ENCODE measurements at regions not wholly inside any gene's neighbourhood (a gene's known extent, or its start where the extent isn't known, plus 50 kb on each side); places are given as distances from the start of the nearest gene placed in this dataset.
"Not testable (repeated sequence)": the region's sequence is repeated elsewhere in the genome, so short reads cannot be mapped to it uniquely, and the experiment has no call there.

DNA sequence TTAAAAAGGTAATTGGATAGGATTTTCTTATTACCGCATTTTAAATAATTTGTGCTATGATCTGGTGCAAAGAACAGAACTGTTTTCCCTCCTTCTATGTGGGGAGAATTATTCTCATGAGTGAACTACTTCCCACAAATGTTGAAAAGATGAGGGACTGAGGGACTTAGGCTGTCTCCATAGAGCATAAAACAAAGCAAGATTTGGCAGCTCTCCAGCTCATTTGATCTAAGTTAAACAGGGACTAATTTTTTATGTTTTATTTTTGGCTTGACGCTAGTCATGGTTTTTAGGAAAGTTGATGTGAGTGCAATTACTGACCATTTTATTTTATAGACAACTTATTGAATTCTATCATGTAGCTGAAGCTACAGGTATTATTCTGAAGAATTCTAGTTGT lies 362.3 kb downstream of the HLX start:
- H3K4me1 ChIP-seq (ENCODE audit: control insufficient read depth in 3 of 3, insufficient read depth in 2 of 3, low read depth in 1 of 3, low read length in 2 of 3) = no peaks in the 10 kb centered on the region
- no peaks in the 10 kb centered on the region for H3K27me3 ChIP-seq (ENCODE audit: control insufficient read depth in 3 of 3, insufficient read depth in 3 of 3, low read length in 3 of 3)
- H3K9me3 ChIP-seq (ENCODE audit: control insufficient read depth in 2 of 2, insufficient read depth in 1 of 2, low read depth in 1 of 2, low read length in 1 of 2) = no peaks in the 10 kb centered on the region
- DNase-seq (no peak), FAIRE-seq (no peak)
- H3K4me3 ChIP-seq (ENCODE audit: low read depth in 1 of 3, low read length in 3 of 3) = no peak overlapping the region
- 73 to 86% (median 79%) methylated on average over 2 of the region's 2 CpGs for WGBS, 3 donors
- no peak overlapping the region for H3K27ac ChIP-seq (ENCODE audit: low read depth in 1 of 3, low read length in 2 of 3)
- no peaks in the 10 kb centered on the region for H3K36me3 ChIP-seq (ENCODE audit: control insufficient read depth in 3 of 3, insufficient read depth in 2 of 3, low read depth in 1 of 3, low read length in 3 of 3)

GRCh38 chr1:221246067-221246466 lies 366.8 kb downstream of the HLX start:
- no peak for FAIRE-seq
- WGBS, 3 donors = 46 to 76% (median 46%) methylated on average over 2 of the region's 2 CpGs
- no peaks in the 10 kb centered on the region for H3K4me1 ChIP-seq (ENCODE audit: control insufficient read depth in 3 of 3, insufficient read depth in 2 of 3, low read depth in 1 of 3, low read length in 2 of 3)

GRCh38 chr1:221246628-221247415 lies 367.6 kb downstream of the HLX start:
- no peak for DNase-seq
- 91 to 94% (median 93%) methylated on average over 4 of the region's 4 CpGs for WGBS, 3 donors

More at GRCh38 chr1:221246067-221246466, 366.8 kb downstream of the HLX start:
- H3K9me3 ChIP-seq (ENCODE audit: control insufficient read depth in 2 of 2, insufficient read depth in 1 of 2, low read depth in 1 of 2, low read length in 1 of 2) = no peaks in the 10 kb centered on the region
- H3K27ac ChIP-seq (ENCODE audit: low read depth in 1 of 3, low read length in 2 of 3) = no peak overlapping the region
- no peaks in the 10 kb centered on the region for H3K36me3 ChIP-seq (ENCODE audit: control insufficient read depth in 3 of 3, insufficient read depth in 2 of 3, low read depth in 1 of 3, low read length in 3 of 3)
- H3K4me3 ChIP-seq (ENCODE audit: low read depth in 1 of 3, low read length in 3 of 3) = no peak overlapping the region
- no peaks in the 10 kb centered on the region for H3K27me3 ChIP-seq (ENCODE audit: control insufficient read depth in 3 of 3, insufficient read depth in 3 of 3, low read length in 3 of 3)
- DNase-seq = no peak

GRCh38 chr1:221251580-221251979 lies 372.3 kb downstream of the HLX start:
- no peaks in the 10 kb centered on the region for H3K36me3 ChIP-seq (ENCODE audit: control insufficient read depth in 3 of 3, insufficient read depth in 2 of 3, low read depth in 1 of 3, low read length in 3 of 3)
- no peaks in the 10 kb centered on the region for H3K4me1 ChIP-seq (ENCODE audit: control insufficient read depth in 3 of 3, insufficient read depth in 2 of 3, low read depth in 1 of 3, low read length in 2 of 3)
- H3K4me3 ChIP-seq (ENCODE audit: low read depth in 1 of 3, low read length in 3 of 3) = no peak overlapping the region
- DNase-seq (no peak), FAIRE-seq (no peak)
- no peak overlapping the region for H3K27ac ChIP-seq (ENCODE audit: low read depth in 1 of 3, low read length in 2 of 3)
- H3K27me3 ChIP-seq (ENCODE audit: control insufficient read depth in 3 of 3, insufficient read depth in 3 of 3, low read length in 3 of 3) = no peaks in the 10 kb centered on the region
- H3K9me3 ChIP-seq (ENCODE audit: control insufficient read depth in 2 of 2, insufficient read depth in 1 of 2, low read depth in 1 of 2, low read length in 1 of 2) = no peaks in the 10 kb centered on the region
- WGBS, 3 donors = 21 to 47% (median 37%) methylated on average over 2 of the region's 2 CpGs

More at GRCh38 chr1:221246628-221247415, 367.6 kb downstream of the HLX start:
- FAIRE-seq = no peak
- H3K36me3 ChIP-seq (ENCODE audit: control insufficient read depth in 3 of 3, insufficient read depth in 2 of 3, low read depth in 1 of 3, low read length in 3 of 3) = no peaks in the 10 kb centered on the region
- no peaks in the 10 kb centered on the region for H3K4me1 ChIP-seq (ENCODE audit: control insufficient read depth in 3 of 3, insufficient read depth in 2 of 3, low read depth in 1 of 3, low read length in 2 of 3)
- no peak overlapping the region for H3K4me3 ChIP-seq (ENCODE audit: low read depth in 1 of 3, low read length in 3 of 3)
- no peaks in the 10 kb centered on the region for H3K27me3 ChIP-seq (ENCODE audit: control insufficient read depth in 3 of 3, insufficient read depth in 3 of 3, low read length in 3 of 3)
- no peaks in the 10 kb centered on the region for H3K9me3 ChIP-seq (ENCODE audit: control insufficient read depth in 2 of 2, insufficient read depth in 1 of 2, low read depth in 1 of 2, low read length in 1 of 2)
- H3K27ac ChIP-seq (ENCODE audit: low read depth in 1 of 3, low read length in 2 of 3) = no peak overlapping the region

DNA sequence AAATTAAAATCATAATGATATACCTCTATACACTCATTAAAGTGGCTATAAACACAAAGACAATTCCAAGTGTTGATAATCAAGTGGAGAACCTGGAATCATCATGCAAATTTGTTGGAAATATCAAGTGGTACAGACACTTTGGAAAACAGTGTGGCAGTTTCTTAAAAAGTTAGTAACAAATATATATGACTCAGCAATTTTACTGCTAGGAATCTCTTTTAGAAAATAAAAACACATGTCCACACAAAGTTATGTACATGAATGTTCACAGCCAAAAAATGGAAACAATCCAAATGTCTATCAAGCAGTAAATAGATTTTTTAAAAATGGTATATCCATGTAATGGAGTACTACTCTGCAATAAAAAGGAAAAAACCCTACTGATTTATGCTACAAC lies 375.6 kb downstream of the HLX start:
- no peaks in the 10 kb centered on the region for H3K36me3 ChIP-seq (ENCODE audit: control insufficient read depth in 3 of 3, insufficient read depth in 2 of 3, low read depth in 1 of 3, low read length in 3 of 3)
- H3K4me1 ChIP-seq (ENCODE audit: control insufficient read depth in 3 of 3, insufficient read depth in 2 of 3, low read depth in 1 of 3, low read length in 2 of 3) = no peaks in the 10 kb centered on the region
- FAIRE-seq (no peak), DNase-seq (no peak)
- no peaks in the 10 kb centered on the region for H3K9me3 ChIP-seq (ENCODE audit: control insufficient read depth in 2 of 2, insufficient read depth in 1 of 2, low read depth in 1 of 2, low read length in 1 of 2)
- H3K27ac ChIP-seq (ENCODE audit: low read depth in 1 of 3, low read length in 2 of 3) = no peak overlapping the region
- no peaks in the 10 kb centered on the region for H3K27me3 ChIP-seq (ENCODE audit: control insufficient read depth in 3 of 3, insufficient read depth in 3 of 3, low read length in 3 of 3)
- no peak overlapping the region for H3K4me3 ChIP-seq (ENCODE audit: low read depth in 1 of 3, low read length in 3 of 3)

GRCh38 chr1:221256773-221257172 lies 377.5 kb downstream of the HLX start:
- FAIRE-seq (no peak), DNase-seq (no peak)
- no peaks in the 10 kb centered on the region for H3K9me3 ChIP-seq (ENCODE audit: control insufficient read depth in 2 of 2, insufficient read depth in 1 of 2, low read depth in 1 of 2, low read length in 1 of 2)
- no peaks in the 10 kb centered on the region for H3K27me3 ChIP-seq (ENCODE audit: control insufficient read depth in 3 of 3, insufficient read depth in 3 of 3, low read length in 3 of 3)
- H3K27ac ChIP-seq (ENCODE audit: low read depth in 1 of 3, low read length in 2 of 3) = no peak overlapping the region
- no peaks in the 10 kb centered on the region for H3K36me3 ChIP-seq (ENCODE audit: control insufficient read depth in 3 of 3, insufficient read depth in 2 of 3, low read depth in 1 of 3, low read length in 3 of 3)
- WGBS, 3 donors = 65 to 82% (median 71%) methylated on average over 3 of the region's 3 CpGs
- H3K4me3 ChIP-seq (ENCODE audit: low read depth in 1 of 3, low read length in 3 of 3) = no peak overlapping the region
- no peaks in the 10 kb centered on the region for H3K4me1 ChIP-seq (ENCODE audit: control insufficient read depth in 3 of 3, insufficient read depth in 2 of 3, low read depth in 1 of 3, low read length in 2 of 3)

DNA sequence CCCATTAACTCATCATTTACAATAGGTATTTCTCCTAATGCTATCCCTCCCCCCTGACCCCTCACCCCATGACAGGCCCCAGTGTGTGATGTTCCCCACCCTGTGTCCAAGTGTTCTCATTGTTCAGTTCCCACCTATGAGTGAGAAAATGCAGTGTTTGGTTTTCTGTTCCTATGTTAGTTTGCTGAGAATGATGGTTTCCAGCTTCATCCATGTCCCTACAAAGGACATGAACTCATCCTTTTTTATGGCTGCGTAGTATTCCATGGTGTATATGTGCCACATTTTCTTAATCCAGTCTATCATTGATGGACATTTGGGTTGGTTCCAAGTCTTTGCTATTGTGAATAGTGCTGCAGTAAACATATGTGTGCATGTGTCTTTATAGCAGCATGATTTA lies 378.3 kb downstream of the HLX start:
- not testable (repeated sequence) for H3K27ac ChIP-seq (ENCODE audit: low read depth in 1 of 3, low read length in 2 of 3); DNase-seq; H3K4me1 ChIP-seq (ENCODE audit: control insufficient read depth in 3 of 3, insufficient read depth in 2 of 3, low read depth in 1 of 3, low read length in 2 of 3); H3K36me3 ChIP-seq (ENCODE audit: control insufficient read depth in 3 of 3, insufficient read depth in 2 of 3, low read depth in 1 of 3, low read length in 3 of 3); FAIRE-seq; H3K9me3 ChIP-seq (ENCODE audit: control insufficient read depth in 2 of 2, insufficient read depth in 1 of 2, low read depth in 1 of 2, low read length in 1 of 2); H3K27me3 ChIP-seq (ENCODE audit: control insufficient read depth in 3 of 3, insufficient read depth in 3 of 3, low read length in 3 of 3); H3K4me3 ChIP-seq (ENCODE audit: low read depth in 1 of 3, low read length in 3 of 3)
- WGBS, 3 donors = 100% methylated on average over 1 of the region's 1 CpG; no CpG with 5 or more reads in 2 of the 3 donors

GRCh38 chr1:221262677-221263076 lies 383.4 kb downstream of the HLX start:
- WGBS, 3 donors = 83 to 92% (median 85%) methylated on average over 7 of the region's 7 CpGs
- not testable (repeated sequence) for H3K4me1 ChIP-seq (ENCODE audit: control insufficient read depth in 3 of 3, insufficient read depth in 2 of 3, low read depth in 1 of 3, low read length in 2 of 3); H3K36me3 ChIP-seq (ENCODE audit: control insufficient read depth in 3 of 3, insufficient read depth in 2 of 3, low read depth in 1 of 3, low read length in 3 of 3); H3K9me3 ChIP-seq (ENCODE audit: control insufficient read depth in 2 of 2, insufficient read depth in 1 of 2, low read depth in 1 of 2, low read length in 1 of 2); FAIRE-seq; DNase-seq; H3K4me3 ChIP-seq (ENCODE audit: low read depth in 1 of 3, low read length in 3 of 3); H3K27ac ChIP-seq (ENCODE audit: low read depth in 1 of 3, low read length in 2 of 3); H3K27me3 ChIP-seq (ENCODE audit: control insufficient read depth in 3 of 3, insufficient read depth in 3 of 3, low read length in 3 of 3)
